T follicular helper cell (primary cell): ENCODE measurements at regions not wholly inside any gene's neighbourhood (a gene's known extent, or its start where the extent isn't known, plus 50 kb on each side); places are given as distances from the start of the nearest gene placed in this dataset.

Source experiments
- DNase-seq: peaks from one replicate; pipeline ENCODE4 v3.0.0-alpha.2; 2020; ENCODE audit warnings: low read depth

- no peak for DNase-seq
Observed at GRCh38 chr7:28292834-28293526, 112.4 kb upstream of the JAZF1 start.

DNA sequence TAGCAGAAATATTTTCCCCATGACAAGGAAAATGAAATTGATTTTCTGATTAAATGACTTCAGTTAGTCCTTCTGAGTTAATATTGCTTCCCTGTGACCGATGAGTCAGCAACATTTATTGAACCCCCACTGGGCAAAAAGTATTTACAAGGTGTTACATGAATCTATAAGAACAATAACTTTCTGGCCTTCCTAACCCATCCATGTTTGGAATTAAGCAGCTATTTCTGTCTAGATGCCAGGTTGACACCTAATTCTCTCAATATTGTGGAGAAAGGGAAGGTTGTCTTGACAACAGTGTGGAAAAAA is 112.9 kb upstream of the JAZF1 start:
- DNase-seq, result no peak

DNA sequence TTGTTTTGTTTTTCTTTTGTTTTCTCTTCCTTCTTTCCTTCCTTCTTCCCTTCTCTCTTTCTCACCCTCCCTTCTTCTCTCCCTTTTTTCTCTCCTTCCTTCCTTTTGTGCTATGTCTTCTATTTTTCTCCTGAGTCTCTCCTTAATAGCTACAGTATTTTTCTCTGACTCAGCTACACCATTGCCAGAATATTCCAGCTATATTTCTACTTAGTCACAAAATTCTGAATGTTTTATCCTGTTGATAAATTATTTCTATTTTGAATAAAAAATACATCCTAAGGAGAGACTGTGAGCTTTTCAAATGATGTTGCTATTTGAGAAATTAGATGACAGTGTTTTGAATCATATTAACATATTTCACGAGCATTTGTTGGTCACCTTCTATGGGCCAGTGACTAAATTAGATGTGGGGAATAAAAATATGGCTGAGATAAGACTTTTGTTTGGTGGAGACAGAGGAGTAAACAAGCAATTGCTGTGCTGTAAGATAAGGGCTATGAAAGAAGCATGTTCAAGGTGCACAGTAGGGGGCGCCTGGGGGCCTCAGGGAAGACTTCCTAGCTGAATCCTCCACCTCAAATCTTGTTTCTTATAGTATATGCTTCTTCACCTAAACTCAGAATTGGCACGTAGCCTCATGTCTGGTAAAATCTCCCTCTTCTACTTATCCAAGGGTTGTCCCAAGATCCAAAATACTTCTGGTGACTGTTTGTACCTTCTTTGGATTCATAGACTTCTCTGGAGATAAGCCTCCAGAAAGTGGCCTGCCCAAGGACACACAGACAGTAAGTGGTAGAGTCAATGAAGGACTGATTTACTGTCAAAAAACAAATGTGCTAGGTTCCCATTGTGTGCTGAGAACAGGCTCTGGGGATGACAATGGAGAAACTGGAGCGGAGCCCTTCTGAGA is 115.5 kb upstream of the CREB5 start:
- DNase-seq, result peak; percentile 6

DNA sequence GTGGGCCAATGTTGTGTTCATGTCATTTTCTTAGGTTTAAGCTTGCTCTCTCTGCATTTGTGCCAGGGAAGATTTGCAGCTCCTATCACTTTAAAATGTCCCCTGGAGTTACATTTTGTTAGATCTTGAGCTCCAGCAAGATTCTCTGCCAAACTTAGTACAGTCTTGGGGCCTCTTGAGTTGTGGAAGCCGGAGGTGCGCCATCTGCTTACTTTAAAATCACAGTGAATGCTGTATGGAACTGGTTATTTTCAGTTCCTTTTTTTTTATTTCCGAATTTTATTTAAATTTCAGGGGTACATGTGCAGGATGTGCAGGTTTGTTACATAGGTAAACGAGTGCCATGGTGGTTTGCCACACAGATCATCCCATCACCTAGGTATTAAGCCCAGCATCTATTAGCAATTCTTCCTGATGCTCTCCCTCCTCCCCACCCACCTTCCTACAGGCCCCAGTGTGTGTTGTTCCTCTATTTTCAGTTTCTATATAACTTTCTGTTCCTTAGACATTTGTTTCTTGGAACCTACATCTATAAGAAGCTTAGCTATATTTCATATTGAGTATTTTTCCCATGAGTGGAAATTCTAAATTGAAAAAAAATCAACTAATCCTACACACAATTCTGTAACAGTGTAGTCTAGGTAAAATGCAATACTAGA is 114.4 kb upstream of the CREB5 start:
- DNase-seq, result no peak

- DNase-seq, result no peak
Observed at GRCh38 chr7:28298870-28299518, 113.3 kb upstream of the CREB5 start.

GRCh38 chr7:28299556-28299955 is 112.8 kb upstream of the CREB5 start:
- no peak for DNase-seq

DNA sequence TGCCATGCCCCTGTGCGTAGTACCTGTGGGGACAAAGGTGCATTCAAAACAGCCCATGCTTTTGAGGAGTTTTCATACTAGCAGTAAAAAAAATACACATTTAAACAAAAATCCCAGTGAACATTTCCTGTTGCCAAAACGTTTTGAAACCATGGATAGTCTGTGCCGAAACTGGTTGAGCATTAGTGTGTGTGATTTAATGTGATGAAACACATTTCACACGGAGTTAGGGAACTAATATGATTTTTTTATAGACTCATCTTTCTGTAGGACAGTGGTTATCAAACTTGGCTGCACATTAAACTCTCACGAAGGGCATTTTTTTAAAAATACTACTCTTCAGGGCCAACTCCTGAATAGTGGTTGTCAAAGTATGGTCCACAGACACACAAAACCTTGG is 111.8 kb upstream of the CREB5 start:
- no peak for DNase-seq

DNA sequence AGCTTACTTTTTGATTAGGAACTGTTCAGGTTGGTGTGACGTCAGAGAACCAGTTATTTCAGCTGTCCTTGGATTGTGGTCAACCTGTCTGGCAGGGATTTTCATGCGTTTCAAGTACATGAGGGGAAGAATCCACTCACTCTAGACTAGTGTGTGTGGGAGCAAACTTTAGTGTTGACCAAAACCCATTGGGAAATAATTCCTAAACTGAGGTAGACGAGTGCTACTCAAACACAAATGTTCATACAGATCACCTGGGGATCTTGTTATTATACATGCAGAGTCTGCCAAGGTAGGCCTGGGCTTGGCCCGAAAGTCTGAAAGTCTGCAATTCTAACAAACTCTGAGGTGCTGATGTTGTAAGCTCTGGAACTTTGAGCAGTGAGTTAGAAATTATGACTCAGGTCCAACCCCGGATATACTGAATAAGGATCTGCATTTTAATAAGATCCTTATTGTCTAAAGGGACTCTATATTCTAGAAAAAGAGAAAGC is 111.1 kb upstream of the CREB5 start:
- DNase-seq, result no peak

DNA sequence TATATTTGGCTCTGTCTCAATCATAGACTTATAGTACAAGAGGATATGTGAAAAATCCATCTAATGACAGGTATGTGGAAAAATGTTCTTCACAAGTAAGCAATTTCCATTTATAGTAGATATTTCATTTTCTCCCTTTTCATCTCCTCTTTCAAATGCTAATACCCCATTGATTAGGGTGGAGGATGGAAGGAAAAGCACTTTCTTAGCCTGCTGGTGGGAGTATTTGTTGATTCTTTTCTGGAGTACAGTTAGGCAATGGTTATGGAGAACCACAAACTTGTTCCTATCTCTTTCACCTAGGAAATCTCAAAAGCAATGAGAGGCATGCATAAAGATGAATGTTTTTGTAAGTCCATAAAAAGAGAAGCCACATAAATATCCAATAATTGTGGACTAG is 108.0 kb upstream of the CREB5 start:
- no peak for DNase-seq

- no peak for DNase-seq
Observed at GRCh38 chr7:28309704-28310459, 102.4 kb upstream of the CREB5 start.

DNA sequence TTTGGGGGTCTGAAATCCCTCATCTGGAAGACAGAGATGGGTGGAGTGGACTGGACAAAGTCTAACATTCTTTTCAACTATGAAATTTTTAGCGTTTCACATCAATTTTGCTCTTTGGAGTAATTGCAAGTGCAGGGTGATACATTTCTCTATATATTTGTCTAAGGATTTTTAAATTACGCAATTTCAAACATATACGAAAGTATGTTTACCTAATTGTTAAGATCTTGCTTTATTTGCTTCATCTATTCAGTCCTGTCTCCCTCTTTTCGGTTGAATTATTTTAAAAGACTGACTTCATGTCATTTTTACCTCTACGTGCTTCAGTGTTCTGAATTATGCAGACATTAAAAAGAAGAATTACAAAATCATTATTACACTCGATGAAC is 101.9 kb upstream of the CREB5 start:
- no peak for DNase-seq

DNA sequence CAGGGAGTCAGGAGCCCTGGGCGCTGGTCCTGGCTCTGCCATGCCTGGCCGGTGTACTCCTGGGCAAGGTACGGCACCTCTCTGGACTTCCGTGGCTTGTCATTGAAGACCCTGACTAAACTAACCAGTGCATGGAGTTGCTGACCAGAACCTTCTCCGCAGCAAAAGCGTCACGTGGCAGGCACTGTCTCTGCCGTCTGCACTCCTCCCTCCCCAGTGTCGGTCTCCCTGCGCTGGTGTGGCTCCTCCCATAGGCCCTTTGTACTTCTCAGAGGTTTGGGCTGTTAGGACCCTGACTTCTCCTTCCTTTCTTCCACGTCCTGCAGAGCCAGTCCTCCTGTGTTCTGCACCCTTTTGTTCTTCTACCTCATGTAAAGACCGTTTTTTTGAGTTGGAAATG is 100.6 kb upstream of the CREB5 start:
- no peak for DNase-seq

GRCh38 chr7:28312948-28313347 is 99.4 kb upstream of the CREB5 start:
- no peak for DNase-seq

DNA sequence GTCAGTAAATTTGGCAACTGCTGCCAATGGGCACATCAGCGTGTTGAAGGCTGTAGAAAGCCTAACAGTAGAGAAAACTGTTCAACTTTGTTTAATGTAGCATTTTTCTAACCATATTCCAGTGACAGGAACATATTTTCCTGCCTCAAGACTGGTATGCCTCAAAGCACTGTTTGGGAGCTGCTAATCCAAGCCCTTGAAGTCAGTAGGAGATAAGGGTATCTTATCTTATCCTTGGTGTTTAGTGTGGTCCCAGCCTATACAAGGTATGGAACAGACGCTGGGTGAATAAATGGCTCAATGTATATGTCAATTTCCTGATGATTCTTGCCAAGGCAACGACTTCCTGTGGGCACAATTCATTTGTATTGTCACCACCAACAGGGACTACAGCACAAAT is 97.5 kb upstream of the CREB5 start:
- DNase-seq, result no peak

- DNase-seq, result no peak
Observed at GRCh38 chr7:28315565-28316410, 96.5 kb upstream of the CREB5 start.

DNA sequence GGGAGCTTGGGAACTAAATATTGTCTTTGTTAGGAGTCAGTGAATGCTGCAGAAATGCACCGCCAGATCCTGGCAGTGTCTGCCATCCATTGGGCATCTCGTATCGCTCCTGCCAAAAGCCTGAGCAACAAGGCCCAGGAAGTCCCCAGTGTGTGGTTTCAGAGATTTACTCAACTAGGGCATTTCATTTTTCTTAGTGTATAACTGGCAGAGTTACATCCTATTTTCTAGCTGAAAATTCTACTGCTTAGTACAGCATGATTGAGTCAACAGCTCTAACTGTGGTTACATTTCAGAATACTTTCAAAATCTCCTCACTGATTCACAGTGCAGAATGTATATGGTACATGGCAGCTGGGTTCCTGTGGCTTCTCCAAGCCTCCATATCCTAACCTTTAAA is 95.8 kb upstream of the CREB5 start:
- no peak for DNase-seq

- DNase-seq, result no peak
Observed at GRCh38 chr7:28318101-28318762, 94.1 kb upstream of the CREB5 start.

DNA sequence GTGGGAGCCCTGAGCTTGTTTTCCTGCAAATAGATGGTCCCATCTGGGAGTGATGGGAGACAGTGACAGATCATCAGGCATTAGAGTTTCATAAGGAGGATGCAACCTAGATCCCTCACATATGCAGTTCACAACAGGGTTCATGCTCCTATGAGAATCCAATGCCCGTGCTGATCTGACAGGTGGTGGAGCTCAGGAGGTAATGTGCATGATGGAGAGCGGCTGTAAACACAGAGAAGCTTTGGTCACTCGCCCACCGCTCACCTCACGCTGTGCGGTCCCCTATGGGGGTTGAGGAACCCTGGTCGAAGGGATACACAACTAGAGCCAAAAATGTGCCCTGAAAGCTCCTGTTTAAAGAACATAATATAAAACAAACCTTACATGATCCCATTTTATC is 88.5 kb upstream of the CREB5 start:
- no peak for DNase-seq

GRCh38 chr7:28328146-28328545 is 84.2 kb upstream of the CREB5 start:
- no peak for DNase-seq
